ENCODE measurements at regions not wholly inside any gene's neighbourhood (a gene's known extent, or its start where the extent isn't known, plus 50 kb on each side); places are given as distances from the start of the nearest gene placed in this dataset.

DNA sequence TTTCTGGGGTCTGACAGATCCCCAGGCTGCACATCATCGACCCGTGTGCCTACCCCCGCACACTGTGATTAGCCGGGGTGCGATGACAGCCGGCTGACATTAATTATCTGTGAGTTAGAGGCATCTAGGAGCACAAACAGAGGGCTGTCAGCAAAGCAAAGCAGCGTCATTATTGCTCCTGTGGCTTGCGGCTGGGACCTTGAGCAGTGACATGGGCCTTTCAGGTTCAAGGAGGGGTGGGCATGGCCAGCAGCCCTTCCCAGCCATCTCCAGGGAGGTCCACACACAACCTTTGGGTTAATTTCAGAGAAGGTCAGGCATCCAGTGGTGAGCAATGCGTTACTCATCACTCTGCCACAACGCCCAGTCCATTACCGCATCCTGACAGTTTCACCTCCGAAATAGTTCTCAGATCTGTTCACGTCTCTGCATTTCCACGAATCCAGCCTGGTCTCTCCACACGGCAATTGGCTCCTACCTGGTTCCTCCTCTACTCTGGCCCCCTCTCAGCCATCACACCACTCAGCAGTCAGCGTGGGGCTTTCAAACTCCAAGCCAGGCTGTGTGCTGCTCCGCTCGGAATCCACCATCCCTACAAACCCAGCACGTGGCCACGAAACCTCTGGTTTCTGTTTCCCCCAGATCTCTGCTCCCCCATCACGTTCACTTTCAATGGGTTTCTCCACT, 249.7 kb upstream of the C16orf82 start (continued):
- TF ChIP-seq, protein P1, sequence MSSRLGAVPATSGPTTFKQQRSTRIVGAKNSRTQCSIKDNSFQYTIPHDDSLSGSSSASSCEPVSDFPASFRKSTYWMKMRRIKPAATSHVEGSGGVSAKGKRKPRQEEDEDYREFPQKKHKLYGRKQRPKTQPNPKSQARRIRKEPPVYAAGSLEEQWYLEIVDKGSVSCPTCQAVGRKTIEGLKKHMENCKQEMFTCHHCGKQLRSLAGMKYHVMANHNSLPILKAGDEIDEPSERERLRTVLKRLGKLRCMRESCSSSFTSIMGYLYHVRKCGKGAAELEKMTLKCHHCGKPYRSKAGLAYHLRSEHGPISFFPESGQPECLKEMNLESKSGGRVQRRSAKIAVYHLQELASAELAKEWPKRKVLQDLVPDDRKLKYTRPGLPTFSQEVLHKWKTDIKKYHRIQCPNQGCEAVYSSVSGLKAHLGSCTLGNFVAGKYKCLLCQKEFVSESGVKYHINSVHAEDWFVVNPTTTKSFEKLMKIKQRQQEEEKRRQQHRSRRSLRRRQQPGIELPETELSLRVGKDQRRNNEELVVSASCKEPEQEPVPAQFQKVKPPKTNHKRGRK (tag; IDR thresholded peaks at IDR 0.05), result no peak
- TF ChIP-seq MEIS2 (IDR thresholded peaks at IDR 0.05; ENCODE audit: partially characterized antibody) (peak; percentile 82), ZNF280A (IDR thresholded peaks at IDR 0.05; ENCODE audit: low read depth, partially characterized antibody) (no peak), PKNOX1 (IDR thresholded peaks at IDR 0.05) (peak; percentile 42), NR3C1 (CRISPR knock-in tag; IDR thresholded peaks at IDR 0.05) (no peak), KDM1A (IDR thresholded peaks at IDR 0.05) (peak; percentile 9 to 67; a peak in 2 of 4 replicates), THAP7 (CRISPR knock-in tag; IDR thresholded peaks at IDR 0.05) (no peak), BHLHE40 (IDR thresholded peaks at IDR 0.05; ENCODE audit: low read length) (peak; percentile 40; the same call in 1 of the 2 replicates), BRF1 (IDR thresholded peaks at IDR 0.05; ENCODE audit: borderline replicate concordance, extremely low read depth, insufficient read length) (no peak), EP400 (IDR thresholded peaks at IDR 0.05) (peak; percentile 33; the same call in 1 of the 2 replicates), POLR2G (IDR thresholded peaks at IDR 0.05; ENCODE audit: low read depth, low read length) (no peak), ATF3 (IDR thresholded peaks at IDR 0.05) (peak; percentile 79), ATF3 (CRISPR knock-in tag; conservative IDR thresholded peaks at IDR 0.05) (no peak), ARID1B (IDR thresholded peaks at IDR 0.05) (peak; percentile 58), MAFG (tag; conservative IDR thresholded peaks at IDR 0.05) (no peak)
- TF ChIP-seq, protein P2, sequence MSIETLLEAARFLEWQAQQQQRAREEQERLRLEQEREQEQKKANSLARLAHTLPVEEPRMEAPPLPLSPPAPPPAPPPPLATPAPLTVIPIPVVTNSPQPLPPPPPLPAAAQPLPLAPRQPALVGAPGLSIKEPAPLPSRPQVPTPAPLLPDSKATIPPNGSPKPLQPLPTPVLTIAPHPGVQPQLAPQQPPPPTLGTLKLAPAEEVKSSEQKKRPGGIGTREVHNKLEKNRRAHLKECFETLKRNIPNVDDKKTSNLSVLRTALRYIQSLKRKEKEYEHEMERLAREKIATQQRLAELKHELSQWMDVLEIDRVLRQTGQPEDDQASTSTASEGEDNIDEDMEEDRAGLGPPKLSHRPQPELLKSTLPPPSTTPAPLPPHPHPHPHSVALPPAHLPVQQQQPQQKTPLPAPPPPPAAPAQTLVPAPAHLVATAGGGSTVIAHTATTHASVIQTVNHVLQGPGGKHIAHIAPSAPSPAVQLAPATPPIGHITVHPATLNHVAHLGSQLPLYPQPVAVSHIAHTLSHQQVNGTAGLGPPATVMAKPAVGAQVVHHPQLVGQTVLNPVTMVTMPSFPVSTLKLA (conservative IDR thresholded peaks at IDR 0.05), result peak; percentile 31 to 68; a peak in 2 of 4 replicates
- TF ChIP-seq, protein P3, sequence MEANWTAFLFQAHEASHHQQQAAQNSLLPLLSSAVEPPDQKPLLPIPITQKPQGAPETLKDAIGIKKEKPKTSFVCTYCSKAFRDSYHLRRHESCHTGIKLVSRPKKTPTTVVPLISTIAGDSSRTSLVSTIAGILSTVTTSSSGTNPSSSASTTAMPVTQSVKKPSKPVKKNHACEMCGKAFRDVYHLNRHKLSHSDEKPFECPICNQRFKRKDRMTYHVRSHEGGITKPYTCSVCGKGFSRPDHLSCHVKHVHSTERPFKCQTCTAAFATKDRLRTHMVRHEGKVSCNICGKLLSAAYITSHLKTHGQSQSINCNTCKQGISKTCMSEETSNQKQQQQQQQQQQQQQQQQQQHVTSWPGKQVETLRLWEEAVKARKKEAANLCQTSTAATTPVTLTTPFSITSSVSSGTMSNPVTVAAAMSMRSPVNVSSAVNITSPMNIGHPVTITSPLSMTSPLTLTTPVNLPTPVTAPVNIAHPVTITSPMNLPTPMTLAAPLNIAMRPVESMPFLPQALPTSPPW (CRISPR knock-in tag; IDR thresholded peaks at IDR 0.05), result peak; percentile 30; the same call in 1 of the 2 replicates
